ENCODE measurements at regions not wholly inside any gene's neighbourhood (a gene's known extent, or its start where the extent isn't known, plus 50 kb on each side); places are given as distances from the start of the nearest gene placed in this dataset.

DNA sequence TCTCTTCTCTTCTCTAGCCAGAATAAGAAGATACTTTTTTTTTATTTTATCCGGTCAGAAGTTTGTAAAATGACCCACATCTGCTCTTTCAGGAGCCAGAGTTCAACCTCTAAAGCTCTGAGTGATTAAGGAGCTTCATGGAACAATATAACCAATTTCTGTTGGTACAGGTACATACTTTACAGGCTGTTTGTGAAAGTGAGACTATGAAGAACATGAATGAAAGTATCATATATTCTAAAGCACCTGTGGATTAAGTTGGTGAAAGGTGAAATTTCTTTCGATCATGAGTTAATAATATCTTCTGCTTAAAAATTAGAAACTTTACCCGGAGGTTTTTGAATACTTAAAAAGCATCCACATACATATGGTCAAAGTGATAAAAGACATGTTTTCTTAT, 65.2 kb downstream of the DMRT2 start:
- Histone ChIP-seq H3K27me3 (ENCODE audit: insufficient read depth, low read depth, low read length) (no peaks in the 10 kb centered on the region), H3K27ac (ENCODE audit: low read length) (no peak overlapping the region), H4K20me1 (ENCODE audit: insufficient read depth) (no peaks in the 10 kb centered on the region), H3K79me2 (replicated peaks; ENCODE audit: insufficient read depth, low read length) (no peaks in the 10 kb centered on the region), H3K4me3 (ENCODE audit: low read length) (no peak overlapping the region), H2AFZ (ENCODE audit: low read depth, low read length) (no peak overlapping the region), H3K36me3 (ENCODE audit: insufficient read depth, low read length) (no peaks in the 10 kb centered on the region), H3K9me3 (ENCODE audit: low read length) (peaks cover 2% of the 10 kb centered on the region), H3K4me2 (ENCODE audit: low read length) (no peak overlapping the region), H3K9ac (ENCODE audit: low read length) (no peak overlapping the region), H3K9me2 (ENCODE audit: insufficient read depth, low read length) (no peaks in the 10 kb centered on the region), H3F3A (ENCODE audit: insufficient read depth, low read length, poor library complexity, severe bottlenecking) (no peaks in the 10 kb centered on the region)
- TF ChIP-seq POLR2AphosphoS5 (IDR thresholded peaks at IDR 0.05) (no peak), REST (IDR thresholded peaks at IDR 0.05; ENCODE audit: borderline replicate concordance) (no peak), MXI1 (conservative IDR thresholded peaks at IDR 0.05; ENCODE audit: poor library complexity, severe bottlenecking) (no peak), SMC3 (conservative IDR thresholded peaks at IDR 0.05; ENCODE audit: poor library complexity) (no peak), EZH2 (IDR thresholded peaks at IDR 0.05; ENCODE audit: borderline replicate concordance, insufficient read depth, low read length, poor library complexity, severe bottlenecking) (no peak), RAD21 (conservative IDR thresholded peaks at IDR 0.05) (no peak), TAF1 (IDR thresholded peaks at IDR 0.05; ENCODE audit: low read depth) (no peak), EP300 (conservative IDR thresholded peaks at IDR 0.05; ENCODE audit: poor library complexity, severe bottlenecking) (no peak)
- TF ChIP-seq, protein P1, sequence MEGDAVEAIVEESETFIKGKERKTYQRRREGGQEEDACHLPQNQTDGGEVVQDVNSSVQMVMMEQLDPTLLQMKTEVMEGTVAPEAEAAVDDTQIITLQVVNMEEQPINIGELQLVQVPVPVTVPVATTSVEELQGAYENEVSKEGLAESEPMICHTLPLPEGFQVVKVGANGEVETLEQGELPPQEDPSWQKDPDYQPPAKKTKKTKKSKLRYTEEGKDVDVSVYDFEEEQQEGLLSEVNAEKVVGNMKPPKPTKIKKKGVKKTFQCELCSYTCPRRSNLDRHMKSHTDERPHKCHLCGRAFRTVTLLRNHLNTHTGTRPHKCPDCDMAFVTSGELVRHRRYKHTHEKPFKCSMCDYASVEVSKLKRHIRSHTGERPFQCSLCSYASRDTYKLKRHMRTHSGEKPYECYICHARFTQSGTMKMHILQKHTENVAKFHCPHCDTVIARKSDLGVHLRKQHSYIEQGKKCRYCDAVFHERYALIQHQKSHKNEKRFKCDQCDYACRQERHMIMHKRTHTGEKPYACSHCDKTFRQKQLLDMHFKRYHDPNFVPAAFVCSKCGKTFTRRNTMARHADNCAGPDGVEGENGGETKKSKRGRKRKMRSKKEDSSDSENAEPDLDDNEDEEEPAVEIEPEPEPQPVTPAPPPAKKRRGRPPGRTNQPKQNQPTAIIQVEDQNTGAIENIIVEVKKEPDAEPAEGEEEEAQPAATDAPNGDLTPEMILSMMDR (IDR thresholded peaks at IDR 0.05; ENCODE audit: poor library complexity, severe bottlenecking) = no peak

DNA sequence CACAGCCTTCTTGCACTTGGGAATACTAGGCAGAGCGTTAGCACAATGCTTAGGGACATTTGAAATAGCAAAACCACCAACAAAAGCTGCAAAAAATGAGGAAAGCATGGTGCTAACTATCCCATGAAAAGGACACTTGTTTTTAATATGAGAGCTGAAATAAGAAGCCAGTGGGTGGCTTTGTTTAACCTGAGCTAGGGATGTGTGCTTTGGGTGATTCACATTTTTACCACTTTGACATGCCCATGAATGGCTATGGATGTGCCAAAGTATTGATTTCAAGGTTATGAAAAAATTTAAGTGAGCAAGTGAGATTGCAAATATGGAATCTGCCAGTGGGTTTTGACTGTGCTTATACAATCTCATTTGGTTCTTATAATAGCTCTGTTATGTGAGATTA, 67.3 kb downstream of the DMRT2 start:
- no peaks in the 10 kb centered on the region for H3K27me3 ChIP-seq (ENCODE audit: insufficient read depth, low read depth, low read length)
- H3F3A ChIP-seq (ENCODE audit: insufficient read depth, low read length, poor library complexity, severe bottlenecking) = no peaks in the 10 kb centered on the region
- H3K4me2 ChIP-seq (ENCODE audit: low read length) = no peak overlapping the region
- no peak overlapping the region for H3K27ac ChIP-seq (ENCODE audit: low read length)
- no peaks in the 10 kb centered on the region for H4K20me1 ChIP-seq (ENCODE audit: insufficient read depth)
- no peak for TF ChIP-seq REST (IDR thresholded peaks at IDR 0.05; ENCODE audit: borderline replicate concordance)
- TF ChIP-seq SMC3 (conservative IDR thresholded peaks at IDR 0.05; ENCODE audit: poor library complexity) = no peak
- TF ChIP-seq, protein P1 (IDR thresholded peaks at IDR 0.05; ENCODE audit: poor library complexity, severe bottlenecking) = no peak
- TF ChIP-seq POLR2AphosphoS5 (IDR thresholded peaks at IDR 0.05) = no peak
- TF ChIP-seq TAF1 (IDR thresholded peaks at IDR 0.05; ENCODE audit: low read depth) = no peak
- no peak for TF ChIP-seq EP300 (conservative IDR thresholded peaks at IDR 0.05; ENCODE audit: poor library complexity, severe bottlenecking)
- TF ChIP-seq RAD21 (conservative IDR thresholded peaks at IDR 0.05) = no peak
- no peak for TF ChIP-seq MXI1 (conservative IDR thresholded peaks at IDR 0.05; ENCODE audit: poor library complexity, severe bottlenecking)
- no peak for TF ChIP-seq EZH2 (IDR thresholded peaks at IDR 0.05; ENCODE audit: borderline replicate concordance, insufficient read depth, low read length, poor library complexity, severe bottlenecking)
- H3K79me2 ChIP-seq (replicated peaks; ENCODE audit: insufficient read depth, low read length) = no peaks in the 10 kb centered on the region
- H2AFZ ChIP-seq (ENCODE audit: low read depth, low read length) = no peak overlapping the region
- H3K9me2 ChIP-seq (ENCODE audit: insufficient read depth, low read length) = no peaks in the 10 kb centered on the region
- H3K9me3 ChIP-seq (ENCODE audit: low read length) = peaks cover 2% of the 10 kb centered on the region
- no peaks in the 10 kb centered on the region for H3K36me3 ChIP-seq (ENCODE audit: insufficient read depth, low read length)
- no peak overlapping the region for H3K4me3 ChIP-seq (ENCODE audit: low read length)
- no peak overlapping the region for H3K9ac ChIP-seq (ENCODE audit: low read length)

All from neural cell (in vitro differentiated cells).